HG03066 (cell line): ENCODE measurements at regions not wholly inside any gene's neighbourhood (a gene's known extent, or its start where the extent isn't known, plus 50 kb on each side); places are given as distances from the start of the nearest gene placed in this dataset.

Experiments
- ATAC-seq: cut with Tn5 transposase; IDR thresholded peaks from one replicate; pipeline ENCODE4 v1.9.1; 2021; ENCODE audit warnings: low read depth; ENCODE audit not compliant: unreplicated experiment

DNA sequence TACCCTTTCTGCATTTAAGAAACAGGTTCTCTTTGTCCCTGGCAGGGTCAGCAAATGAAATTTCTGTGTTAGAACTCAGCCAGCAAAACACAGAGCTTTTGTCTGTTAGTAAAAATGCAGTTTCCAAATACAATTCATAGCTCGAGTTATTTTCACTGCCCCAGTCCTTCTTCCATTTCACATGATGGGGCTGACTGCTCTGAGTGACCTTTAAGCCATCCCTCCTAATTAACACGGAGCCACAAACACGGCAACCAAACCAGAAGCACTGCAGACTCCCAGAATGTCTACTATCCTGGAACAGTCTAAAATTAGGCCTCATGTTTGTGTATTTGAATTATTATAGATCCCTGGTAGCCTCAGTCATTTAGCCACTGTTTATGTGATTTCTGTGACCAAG is 99.1 kb upstream of the RGS4 start:
- ATAC-seq = no peak

DNA sequence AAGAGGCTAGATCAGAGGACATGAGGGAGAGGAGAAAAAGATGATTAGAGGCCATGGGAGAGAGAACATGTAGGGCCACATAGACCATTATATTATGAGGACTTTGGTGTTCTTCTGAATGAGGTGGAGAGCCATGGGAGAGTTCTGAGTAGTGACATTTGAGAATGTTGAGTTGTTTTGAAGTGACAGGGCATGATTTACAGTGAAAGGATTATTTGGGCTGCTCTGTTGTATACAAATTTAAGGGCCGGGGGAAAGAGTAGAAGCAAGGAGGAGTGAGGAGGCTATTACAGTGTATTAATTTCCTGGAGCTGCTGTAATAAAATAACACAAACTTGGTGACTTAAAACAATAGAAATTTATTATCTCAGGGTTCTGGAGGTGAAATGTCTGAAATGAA is 102.5 kb upstream of the RGS4 start:
- ATAC-seq = no peak

GRCh38 chr1:162964901-162965300 is 103.9 kb upstream of the CCDC190 start:
- no peak for ATAC-seq

DNA sequence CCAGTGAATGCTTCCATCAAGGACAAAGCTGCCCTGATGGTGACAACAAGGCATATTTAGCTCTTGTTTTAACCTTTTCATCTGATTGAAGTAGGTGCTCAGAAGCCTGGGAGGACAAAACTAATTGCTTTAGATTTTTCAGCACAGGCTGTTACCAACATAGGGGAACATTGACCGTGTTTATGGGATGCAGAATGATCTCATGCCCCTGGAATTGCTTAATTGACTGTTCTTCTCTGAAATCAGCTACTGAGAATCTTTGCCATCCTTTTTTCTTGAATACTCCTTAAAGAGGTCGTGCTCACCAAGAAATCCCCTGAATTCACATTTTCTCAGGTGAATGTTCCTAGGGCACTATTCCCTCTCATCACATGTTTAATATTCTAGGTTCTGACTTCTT is 95.9 kb upstream of the CCDC190 start:
- no peak for ATAC-seq

GRCh38 chr1:162954824-162955223 is 93.8 kb upstream of the CCDC190 start:
- ATAC-seq = no peak

GRCh38 chr1:162952956-162953355 is 92.0 kb upstream of the CCDC190 start:
- no peak for ATAC-seq

DNA sequence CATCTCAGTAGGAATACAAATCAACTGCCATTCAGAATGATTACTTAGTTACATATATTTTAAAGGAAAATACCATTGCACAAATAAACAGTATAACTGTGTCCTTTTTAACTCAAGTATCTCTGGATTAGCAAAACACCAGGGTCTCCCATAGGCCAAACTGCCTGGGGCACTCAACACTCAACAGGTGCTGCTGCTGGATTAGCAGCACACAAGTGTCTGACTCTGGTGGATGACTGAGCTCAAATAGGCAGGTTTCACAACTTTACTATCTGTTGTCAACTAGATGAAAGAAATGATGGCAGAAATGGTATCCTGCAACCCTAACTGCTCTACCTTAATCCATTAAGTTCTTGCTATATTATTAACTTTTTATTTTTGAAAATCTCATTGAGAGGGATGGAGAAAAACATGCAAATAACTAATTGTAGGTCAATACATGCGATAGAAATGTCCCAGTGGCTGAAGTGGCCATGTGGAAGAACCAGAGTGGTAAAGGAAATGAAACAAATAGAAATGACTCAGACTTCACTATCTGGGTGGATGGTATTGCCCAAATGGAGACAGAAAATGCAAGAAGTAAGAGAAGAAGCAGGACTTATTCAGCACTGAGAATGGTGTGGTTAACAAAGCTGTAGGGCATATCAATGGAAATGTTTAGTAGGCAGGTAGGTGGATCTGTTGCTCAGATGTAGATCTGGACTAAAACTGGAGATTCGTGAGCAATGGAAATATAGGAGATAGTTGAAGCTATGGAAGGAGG is 90.8 kb upstream of the CCDC190 start:
- ATAC-seq = peak; percentile 93

GRCh38 chr1:162950187-162950586 is 89.2 kb upstream of the CCDC190 start:
- ATAC-seq = no peak

DNA sequence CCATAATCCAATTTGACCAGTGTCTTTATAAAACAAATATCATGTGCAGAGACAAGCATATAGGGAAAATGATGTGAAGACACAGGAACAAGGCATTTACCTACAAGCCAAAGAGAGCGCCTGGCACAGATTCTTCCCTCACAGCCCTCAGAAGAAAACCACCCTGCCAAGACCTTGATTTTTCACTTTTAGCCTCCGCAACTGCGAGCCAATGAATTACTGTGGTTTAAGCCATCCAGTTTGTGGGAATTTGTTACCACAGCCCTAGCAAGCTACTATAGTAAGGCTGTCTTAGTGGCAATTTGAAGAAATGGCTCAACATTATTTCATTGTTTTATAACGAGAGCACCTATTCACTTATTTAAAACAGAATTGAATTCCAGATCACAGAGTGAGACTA is 85.7 kb upstream of the CCDC190 start:
- no peak for ATAC-seq

DNA sequence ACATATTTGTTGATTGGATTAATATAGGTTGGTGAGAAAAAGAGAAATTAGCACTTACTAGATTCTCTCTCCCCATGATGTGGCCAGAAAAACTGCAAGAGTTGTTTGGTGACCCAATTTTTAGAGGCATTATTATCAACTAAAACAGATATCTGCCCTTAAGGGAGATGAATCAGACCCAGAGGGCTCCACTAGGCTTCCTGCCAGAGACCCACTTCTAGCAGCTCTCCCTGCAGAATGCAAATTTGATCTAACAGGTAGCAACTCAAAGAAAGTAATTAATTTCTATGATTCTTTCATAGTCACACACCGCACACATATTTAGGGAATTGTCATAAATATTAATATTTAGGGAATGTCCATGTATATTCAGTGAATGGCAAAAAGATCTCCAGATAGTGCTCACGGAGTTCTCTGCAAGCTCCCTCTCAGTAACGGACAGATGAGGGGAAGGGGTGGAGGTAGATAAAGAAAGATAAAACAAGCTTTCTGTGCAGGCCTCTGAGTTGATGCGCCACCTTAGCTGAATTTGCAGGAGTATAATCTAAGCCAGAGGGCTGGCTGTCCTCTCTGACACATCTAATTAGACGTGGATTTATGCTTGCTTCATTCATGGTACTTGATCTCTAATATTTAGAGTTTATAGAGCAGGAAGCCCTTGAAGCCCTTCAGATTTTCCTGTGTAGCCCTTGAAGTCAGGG is 84.1 kb upstream of the CCDC190 start:
- ATAC-seq = no peak

- no peak for ATAC-seq
These were observed 82.6 kb upstream of the CCDC190 start for GRCh38 chr1:162943622-162944021.

DNA sequence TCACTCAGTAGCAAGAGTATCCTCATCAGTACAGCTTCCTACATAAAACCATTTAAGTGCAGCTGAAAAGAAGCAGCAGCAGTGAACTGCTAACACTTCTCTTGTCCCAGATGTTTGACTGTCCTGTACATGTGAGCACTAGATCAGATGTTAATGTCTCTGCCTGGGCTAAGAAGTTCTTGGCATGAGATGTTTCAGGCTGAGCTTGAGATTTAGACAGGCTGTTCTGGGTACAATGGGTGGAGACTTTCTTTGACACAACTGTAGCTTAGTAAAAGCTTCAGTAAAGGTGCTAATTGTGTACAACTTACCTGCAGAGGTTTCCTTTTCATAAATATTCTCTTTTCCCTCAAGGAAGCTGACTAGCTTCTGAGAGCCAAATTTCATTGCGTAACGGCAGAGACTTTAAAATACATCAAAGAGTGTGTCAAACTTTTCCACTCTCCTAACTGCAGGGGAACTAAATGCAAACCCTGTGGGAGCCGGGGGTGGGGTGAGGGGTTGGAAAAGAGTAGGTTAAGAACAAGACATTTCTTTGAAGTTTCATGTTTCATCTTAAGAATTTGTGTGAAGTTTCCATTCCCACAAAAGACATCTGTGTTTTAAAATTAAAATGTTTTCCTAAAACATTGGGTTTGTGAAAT is 82.1 kb upstream of the CCDC190 start:
- ATAC-seq = no peak

- no peak for ATAC-seq
These were observed 80.0 kb upstream of the CCDC190 start for GRCh38 chr1:162941024-162941423.

GRCh38 chr1:162939035-162939434 is 78.1 kb upstream of the CCDC190 start:
- no peak for ATAC-seq

DNA sequence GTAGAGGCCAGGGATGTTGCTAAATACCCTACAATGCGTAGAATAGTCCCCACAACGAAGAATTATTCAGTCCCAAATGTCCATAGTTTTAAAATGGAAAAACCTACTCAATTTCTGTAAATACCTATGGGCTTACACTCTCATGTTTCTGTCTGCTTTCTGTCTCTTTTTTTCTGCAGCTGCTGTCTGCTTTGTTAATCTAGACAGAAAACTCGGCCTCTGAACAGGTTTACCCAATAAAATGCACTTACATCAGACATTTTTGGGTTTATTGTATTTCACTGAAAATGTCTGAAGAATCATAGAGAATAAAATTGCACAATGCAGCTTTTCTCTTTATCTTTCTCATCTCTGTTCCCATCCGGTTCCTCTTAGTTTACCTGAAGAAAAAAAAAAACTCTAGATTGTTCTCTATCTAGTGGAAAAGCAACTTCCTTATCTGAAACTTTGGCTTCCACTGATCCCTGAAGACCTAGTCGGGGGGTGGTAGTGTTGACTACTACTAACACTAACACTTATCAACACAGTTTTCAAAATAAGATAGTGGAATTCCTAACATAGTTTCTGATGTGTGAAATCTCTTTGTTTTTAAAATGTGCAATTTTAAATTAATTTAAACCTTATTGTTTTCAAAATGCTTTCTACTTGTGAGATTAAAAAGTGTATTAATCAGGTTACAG is 76.9 kb upstream of the CCDC190 start:
- ATAC-seq = no peak

DNA sequence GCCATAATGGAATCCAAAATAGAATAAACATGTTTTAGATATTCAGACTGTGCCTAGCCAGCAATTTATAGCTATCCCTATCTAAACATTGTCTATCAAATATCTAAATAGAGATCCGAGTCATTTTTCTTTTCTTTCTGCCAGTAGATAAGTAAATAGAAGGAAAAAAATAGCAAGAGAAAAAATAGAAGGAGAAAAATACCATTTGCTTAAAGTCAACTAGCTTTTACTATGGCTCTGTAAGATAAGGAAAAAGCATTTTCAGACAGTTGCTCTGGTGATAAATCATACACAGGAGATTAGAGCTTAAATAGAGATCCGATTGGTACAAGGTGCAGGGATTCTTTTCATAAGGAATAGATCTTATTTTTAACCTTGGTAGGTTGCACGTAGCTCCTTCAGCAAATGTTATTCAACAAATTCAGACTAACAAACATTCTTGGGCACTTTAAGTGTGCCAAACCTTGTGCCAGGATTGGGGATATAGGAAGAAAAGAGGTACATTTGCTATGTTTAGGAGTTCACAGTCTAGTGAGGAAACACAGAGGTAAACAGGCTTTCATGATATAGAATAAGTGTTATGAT is 70.1 kb upstream of the CCDC190 start:
- no peak for ATAC-seq

DNA sequence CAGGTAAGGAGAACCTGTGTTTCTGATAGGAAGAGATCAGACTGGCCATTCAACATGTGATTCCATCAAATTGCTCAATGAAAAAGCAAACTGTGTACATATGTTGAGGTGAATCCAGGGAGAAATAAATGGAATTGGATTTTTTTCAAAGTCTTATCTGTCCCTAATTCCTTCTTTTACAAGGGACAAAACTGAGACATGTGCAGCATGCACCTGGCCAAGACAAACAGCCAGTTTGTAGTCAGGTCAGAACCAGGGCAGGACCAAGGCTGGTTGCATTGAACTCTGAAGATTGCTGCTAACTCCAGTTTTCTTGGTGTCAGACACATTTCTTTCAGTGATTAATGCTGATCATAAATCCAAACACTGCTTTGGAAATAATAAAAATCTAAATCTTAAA is 69.6 kb upstream of the CCDC190 start:
- ATAC-seq = no peak

DNA sequence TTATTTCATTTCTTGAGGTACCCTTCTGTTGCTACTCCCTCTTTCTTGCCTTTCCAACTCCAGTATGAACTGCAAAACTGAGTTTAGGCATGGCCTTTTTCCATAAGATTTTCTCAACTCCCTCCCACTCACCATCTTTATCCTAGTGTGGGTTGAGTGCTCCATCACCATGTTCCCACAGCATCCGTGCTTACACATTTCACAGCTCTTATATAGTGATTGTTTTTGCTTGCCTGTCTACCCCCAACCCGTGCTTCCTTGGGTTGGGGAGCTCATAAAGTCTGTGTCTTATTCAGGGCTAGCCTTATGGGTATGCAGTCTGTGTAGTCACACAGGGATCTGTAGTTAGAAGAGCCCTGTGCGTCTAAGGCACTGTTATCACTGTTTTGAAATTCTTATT is 68.2 kb upstream of the CCDC190 start:
- no peak for ATAC-seq

- ATAC-seq = no peak
These were observed 67.2 kb upstream of the CCDC190 start for GRCh38 chr1:162928141-162928540.

GRCh38 chr1:162927421-162927820 is 66.4 kb upstream of the CCDC190 start:
- no peak for ATAC-seq

DNA sequence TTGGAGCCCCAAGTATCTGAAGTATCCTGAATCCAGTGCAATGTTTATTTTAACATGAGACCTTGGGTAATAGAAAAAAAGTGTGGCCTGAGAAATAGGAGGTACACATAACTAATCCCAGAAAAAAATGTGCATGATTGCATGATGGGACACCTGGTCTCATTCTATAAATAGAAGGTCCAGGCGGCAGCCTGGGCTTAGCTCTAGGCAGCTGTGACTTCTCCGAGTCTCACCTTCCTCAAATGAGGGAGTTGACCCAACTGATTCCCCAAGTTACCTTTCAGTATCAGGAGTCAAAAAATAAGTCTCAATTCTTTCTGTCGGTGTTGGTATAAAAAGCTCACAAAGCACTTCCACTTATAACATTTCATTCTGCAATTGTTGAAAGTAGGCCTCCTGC is 65.9 kb upstream of the CCDC190 start:
- ATAC-seq = no peak
